ENCODE measurements at regions not wholly inside any gene's neighbourhood (a gene's known extent, or its start where the extent isn't known, plus 50 kb on each side); places are given as distances from the start of the nearest gene placed in this dataset.

DNA sequence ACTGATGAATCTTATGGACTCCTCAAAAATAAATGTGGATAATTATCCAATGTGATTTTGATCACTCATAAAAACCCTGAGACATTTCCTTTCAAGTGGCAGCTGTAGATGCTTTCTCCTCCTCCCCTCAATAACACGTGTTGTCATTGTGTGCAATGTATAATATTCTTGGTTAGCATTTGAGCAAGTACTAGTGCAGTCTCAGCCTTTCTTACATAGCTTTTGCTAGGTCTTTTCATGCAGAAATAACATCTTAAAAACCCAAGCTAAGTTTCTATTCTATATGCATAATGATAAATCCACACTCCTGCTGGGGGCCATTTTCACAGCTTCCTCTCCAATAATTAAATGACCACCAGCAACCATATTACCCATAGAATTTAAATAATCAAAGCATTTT, 1835.2 kb upstream of the NUDT12 start:
- DNase-seq (no peak), FAIRE-seq (no peak)
- TF ChIP-seq, protein P1, sequence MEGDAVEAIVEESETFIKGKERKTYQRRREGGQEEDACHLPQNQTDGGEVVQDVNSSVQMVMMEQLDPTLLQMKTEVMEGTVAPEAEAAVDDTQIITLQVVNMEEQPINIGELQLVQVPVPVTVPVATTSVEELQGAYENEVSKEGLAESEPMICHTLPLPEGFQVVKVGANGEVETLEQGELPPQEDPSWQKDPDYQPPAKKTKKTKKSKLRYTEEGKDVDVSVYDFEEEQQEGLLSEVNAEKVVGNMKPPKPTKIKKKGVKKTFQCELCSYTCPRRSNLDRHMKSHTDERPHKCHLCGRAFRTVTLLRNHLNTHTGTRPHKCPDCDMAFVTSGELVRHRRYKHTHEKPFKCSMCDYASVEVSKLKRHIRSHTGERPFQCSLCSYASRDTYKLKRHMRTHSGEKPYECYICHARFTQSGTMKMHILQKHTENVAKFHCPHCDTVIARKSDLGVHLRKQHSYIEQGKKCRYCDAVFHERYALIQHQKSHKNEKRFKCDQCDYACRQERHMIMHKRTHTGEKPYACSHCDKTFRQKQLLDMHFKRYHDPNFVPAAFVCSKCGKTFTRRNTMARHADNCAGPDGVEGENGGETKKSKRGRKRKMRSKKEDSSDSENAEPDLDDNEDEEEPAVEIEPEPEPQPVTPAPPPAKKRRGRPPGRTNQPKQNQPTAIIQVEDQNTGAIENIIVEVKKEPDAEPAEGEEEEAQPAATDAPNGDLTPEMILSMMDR (IDR thresholded peaks at IDR 0.05; ENCODE audit: borderline replicate concordance, extremely low read depth, insufficient read depth), result no peak
- Histone ChIP-seq H3K4me1 (ENCODE audit: control insufficient read depth in 2 of 3, insufficient read depth in 2 of 3, low read depth in 1 of 3, low read length in 3 of 3) (no peaks in the 10 kb centered on the region), H3K36me3 (ENCODE audit: control insufficient read depth in 2 of 3, insufficient read depth in 3 of 3, low read length in 3 of 3) (no peaks in the 10 kb centered on the region), H3K9ac (ENCODE audit: low read length in 3 of 3) (no peak overlapping the region), H3K27me3 (ENCODE audit: control insufficient read depth, insufficient read depth, low read length) (no peaks in the 10 kb centered on the region), H3K4me3 (ENCODE audit: low read length in 3 of 3) (no peak overlapping the region), H3K9me3 (ENCODE audit: control insufficient read depth in 2 of 3, insufficient read depth in 1 of 3, low read length in 3 of 3) (no peaks in the 10 kb centered on the region), H3K27ac (ENCODE audit: low read depth in 2 of 2, low read length in 2 of 2) (no peak overlapping the region)
- intact Hi-C loops (cut with DNase I), result no loop called here

DNA sequence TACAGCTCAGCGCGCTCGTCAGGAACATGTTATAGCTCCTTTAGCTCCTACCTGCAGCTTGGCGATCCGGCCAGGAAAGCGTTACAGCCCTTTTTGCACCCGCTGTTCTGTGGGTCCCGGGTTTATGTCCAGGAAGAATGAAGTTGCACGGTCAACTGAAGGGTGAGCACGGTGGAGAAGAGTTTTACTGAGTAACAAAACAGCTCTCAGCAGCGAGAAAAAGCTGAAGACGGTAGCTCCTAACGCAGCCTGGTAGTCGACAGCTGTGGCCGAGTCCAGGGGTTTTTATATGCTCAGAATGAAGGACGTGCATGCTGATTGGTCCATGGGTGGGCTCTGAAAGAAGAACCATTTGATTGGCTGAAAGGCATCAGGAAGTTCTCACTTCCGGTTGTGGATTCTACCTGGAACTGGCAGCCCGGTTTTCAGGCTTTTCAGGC, 1830.1 kb upstream of the NUDT12 start:
- Histone ChIP-seq H3K9ac (ENCODE audit: low read length in 3 of 3) (no peak overlapping the region), H3K9me3 (ENCODE audit: control insufficient read depth in 2 of 3, insufficient read depth in 1 of 3, low read length in 3 of 3) (no peaks in the 10 kb centered on the region), H3K36me3 (ENCODE audit: control insufficient read depth in 2 of 3, insufficient read depth in 3 of 3, low read length in 3 of 3) (no peaks in the 10 kb centered on the region), H3K4me3 (ENCODE audit: low read length in 3 of 3) (no peak overlapping the region), H3K4me1 (ENCODE audit: control insufficient read depth in 2 of 3, insufficient read depth in 2 of 3, low read depth in 1 of 3, low read length in 3 of 3) (no peaks in the 10 kb centered on the region), H3K27me3 (ENCODE audit: control insufficient read depth, insufficient read depth, low read length) (no peaks in the 10 kb centered on the region), H3K27ac (ENCODE audit: low read depth in 2 of 2, low read length in 2 of 2) (no peak overlapping the region)
- DNase-seq (peak in 1 of 5 donors; percentile 24), FAIRE-seq (no peak)
- intact Hi-C loops (cut with DNase I), result no loop called here
- TF ChIP-seq, protein P1 (IDR thresholded peaks at IDR 0.05; ENCODE audit: borderline replicate concordance, extremely low read depth, insufficient read depth), result no peak

DNA sequence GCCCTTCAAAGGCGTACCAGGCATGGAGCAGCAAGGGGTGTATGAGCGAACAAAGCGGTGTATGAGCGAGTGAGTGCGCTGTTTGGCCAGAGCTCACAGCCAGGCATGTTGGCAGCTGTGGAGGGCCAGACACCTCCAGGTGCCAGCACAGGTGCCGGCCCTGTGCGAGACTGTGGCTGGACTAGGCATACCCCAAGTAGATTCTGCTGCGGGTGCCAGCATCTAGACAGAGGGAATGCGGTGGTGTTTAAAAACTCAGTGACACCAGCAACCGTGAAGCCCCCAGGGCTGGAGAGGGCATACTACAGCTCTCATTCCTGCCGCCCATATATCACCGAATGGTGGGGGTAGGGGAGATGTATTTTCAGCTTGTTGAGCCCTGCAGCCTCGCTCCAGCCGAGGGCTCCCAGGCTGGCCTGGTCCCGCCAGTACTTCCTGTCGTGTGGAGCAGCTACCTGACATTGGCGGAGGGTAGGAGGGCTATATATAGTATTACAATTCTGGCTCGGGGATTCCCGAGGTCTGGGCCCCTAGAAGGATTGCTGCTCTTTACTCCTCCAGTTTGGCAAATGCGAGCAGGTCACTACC, 1829.6 kb upstream of the NUDT12 start:
- DNase-seq, result peak in 1 of 5 donors; percentile 53
- no peak overlapping the region for H3K9ac ChIP-seq (ENCODE audit: low read length in 3 of 3)
- intact Hi-C loops (cut with DNase I), result no loop called here
- H3K27me3 ChIP-seq (ENCODE audit: control insufficient read depth, insufficient read depth, low read length), result no peaks in the 10 kb centered on the region
- no peaks in the 10 kb centered on the region for H3K4me1 ChIP-seq (ENCODE audit: control insufficient read depth in 2 of 3, insufficient read depth in 2 of 3, low read depth in 1 of 3, low read length in 3 of 3)
- no peaks in the 10 kb centered on the region for H3K36me3 ChIP-seq (ENCODE audit: control insufficient read depth in 2 of 3, insufficient read depth in 3 of 3, low read length in 3 of 3)
- H3K4me3 ChIP-seq (ENCODE audit: low read length in 3 of 3), result no peak overlapping the region
- H3K9me3 ChIP-seq (ENCODE audit: control insufficient read depth in 2 of 3, insufficient read depth in 1 of 3, low read length in 3 of 3), result no peaks in the 10 kb centered on the region
- no peak overlapping the region for H3K27ac ChIP-seq (ENCODE audit: low read depth in 2 of 2, low read length in 2 of 2)
- TF ChIP-seq, protein P1 (IDR thresholded peaks at IDR 0.05; ENCODE audit: borderline replicate concordance, extremely low read depth, insufficient read depth), result no peak
- no peak for FAIRE-seq

DNA sequence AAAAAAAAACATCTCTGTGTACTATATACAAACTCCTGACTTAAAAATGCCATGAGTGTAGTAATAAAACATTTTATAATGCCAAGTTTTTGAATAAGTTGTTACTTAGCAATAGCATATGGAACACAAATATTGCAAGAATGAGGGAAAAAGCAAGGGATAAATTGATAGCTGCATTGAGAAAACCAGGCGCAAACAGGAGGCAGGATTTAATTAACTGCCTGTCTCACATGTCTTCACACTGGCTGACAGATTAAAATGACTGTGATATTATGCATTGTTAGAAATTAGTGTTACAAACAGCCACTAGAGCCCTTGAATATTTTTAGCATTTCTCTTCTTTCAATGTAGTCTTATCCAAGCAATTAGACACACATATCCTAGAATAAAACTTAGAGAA, 1817.5 kb upstream of the NUDT12 start:
- DNase-seq (no peak), FAIRE-seq (no peak)
- intact Hi-C loops (cut with DNase I), result no loop called here
- H3K4me3 ChIP-seq (ENCODE audit: low read length in 3 of 3), result no peak overlapping the region
- H3K9ac ChIP-seq (ENCODE audit: low read length in 3 of 3), result no peak overlapping the region
- H3K27ac ChIP-seq (ENCODE audit: low read depth in 2 of 2, low read length in 2 of 2), result no peak overlapping the region
- TF ChIP-seq, protein P1 (IDR thresholded peaks at IDR 0.05; ENCODE audit: borderline replicate concordance, extremely low read depth, insufficient read depth), result no peak
- H3K4me1 ChIP-seq (ENCODE audit: control insufficient read depth in 2 of 3, insufficient read depth in 2 of 3, low read depth in 1 of 3, low read length in 3 of 3), result no peaks in the 10 kb centered on the region
- no peaks in the 10 kb centered on the region for H3K27me3 ChIP-seq (ENCODE audit: control insufficient read depth, insufficient read depth, low read length)
- no peaks in the 10 kb centered on the region for H3K9me3 ChIP-seq (ENCODE audit: control insufficient read depth in 2 of 3, insufficient read depth in 1 of 3, low read length in 3 of 3)
- no peaks in the 10 kb centered on the region for H3K36me3 ChIP-seq (ENCODE audit: control insufficient read depth in 2 of 3, insufficient read depth in 3 of 3, low read length in 3 of 3)
